HEK293 (cell line): ENCODE measurements at regions not wholly inside any gene's neighbourhood (a gene's known extent, or its start where the extent isn't known, plus 50 kb on each side); places are given as distances from the start of the nearest gene placed in this dataset.

Source experiments
- CTCF ChIA-PET: fragments of 350-600 bp; formaldehyde crosslinking; extraction: SDS; loops from one replicate; lab custom pipeline; 2021; ENCODE audit warnings: antibody characterized with exemption; lab: Yijun Ruan, JAX
- POLR2A ChIA-PET: fragments of 300-600 bp; formaldehyde crosslinking; extraction: SDS; loops from one replicate; lab custom pipeline; 2020; ENCODE audit warnings: antibody characterized with exemption, inconsistent platforms; lab: Yijun Ruan, JAX
- H3K27ac ChIP-seq: fragments of 200-500 bp; sonication (Bioruptor generic); 2 replicates; pipeline ENCODE4 v1.5.1; 2014; ENCODE audit warnings: low read depth, low read length, control low read depth, inconsistent platforms; ENCODE audit errors: extremely low read depth
- H3K36me3 ChIP-seq, 2 experiments: fragments of 200-500 bp in 1 of 2; sonication (Bioruptor generic) in 1 of 2; 1 replicate in 1 of 2; 2 replicates in 1 of 2; pipeline ENCODE4 v1.5.1; 2014 to 2017; ENCODE audit warnings: inconsistent platforms in 2 of 2, low read length in 2 of 2; ENCODE audit not compliant: control insufficient read depth in 2 of 2, insufficient read depth in 1 of 2
- H3K4me1 ChIP-seq: fragments of 200-500 bp; sonication (Bioruptor generic); 2 replicates; pipeline ENCODE4 v1.5.1; 2014; ENCODE audit warnings: mild to moderate bottlenecking, low read length, inconsistent platforms; ENCODE audit not compliant: control insufficient read depth, insufficient read depth
- H3K4me3 ChIP-seq: 2 replicates; pipeline ENCODE4 v1.5.1; 2011; ENCODE audit warnings: low read depth, mild to moderate bottlenecking, control low read depth, low read length, moderate library complexity
- H3K9me3 ChIP-seq: fragments of 200-500 bp; sonication (Bioruptor generic); 2 replicates; pipeline ENCODE4 v1.5.1; 2014; ENCODE audit warnings: low read depth, low read length, inconsistent platforms; ENCODE audit not compliant: control insufficient read depth, insufficient read depth
- EGR2 ChIP-seq: fragments of 450-650 bp; formaldehyde crosslinking; IDR thresholded peaks from 2 replicates; pipeline ENCODE4 v1.5.1; 2016; ENCODE audit warnings: low read depth, missing biosample characterization, missing genetic modification characterization
- PATZ1 ChIP-seq: fragments of 450-650 bp; formaldehyde crosslinking; IDR thresholded peaks from 2 replicates; pipeline ENCODE4 v1.5.1; 2016; ENCODE audit warnings: missing biosample characterization, missing genetic modification characterization
- PBX3 ChIP-seq: sonication (generic); formaldehyde crosslinking; IDR thresholded peaks from 2 replicates; pipeline ENCODE4 v1.8.1; 2022; ENCODE audit warnings: mild to moderate bottlenecking, moderate library complexity, missing genetic modification reagents
- TCF7L2 ChIP-seq: IDR thresholded peaks from 2 replicates; pipeline ENCODE4 v1.6.1; 2011; ENCODE audit warnings: low read depth, mild to moderate bottlenecking, inconsistent platforms, low read length, moderate library complexity, borderline replicate concordance
- ZNF19 ChIP-seq: fragments of 450-650 bp; formaldehyde crosslinking; IDR thresholded peaks from 2 replicates; pipeline ENCODE4; 2016; ENCODE audit warnings: missing biosample characterization, missing genetic modification characterization, low read depth
- ZNF23 ChIP-seq: fragments of 450-650 bp; formaldehyde crosslinking; IDR thresholded peaks from 2 replicates; pipeline ENCODE4 v1.5.1; 2016; ENCODE audit warnings: missing biosample characterization, missing genetic modification characterization, borderline replicate concordance
- ZNF26 ChIP-seq: fragments of 450-650 bp; formaldehyde crosslinking; IDR thresholded peaks from 2 replicates; pipeline ENCODE4 v1.5.1; 2016; ENCODE audit warnings: missing biosample characterization, missing genetic modification characterization
- ZNF274 ChIP-seq, 2 experiments: fragments of 200-500 bp in 1 of 2; fragments of 450-650 bp in 1 of 2; sonication (Bioruptor generic) in 1 of 2; formaldehyde crosslinking in 1 of 2; IDR thresholded peaks; 2 replicates each; pipeline versions ENCODE4 v1.5.1 to v1.6.1; 2014 to 2016; ENCODE audit warnings: borderline replicate concordance in 1 of 2, inconsistent platforms in 1 of 2, low read length in 1 of 2, missing biosample characterization in 1 of 2, missing genetic modification characterization in 1 of 2
- ZNF311 ChIP-seq: fragments of 450-650 bp; formaldehyde crosslinking; IDR thresholded peaks from 2 replicates; pipeline ENCODE4 v1.5.1; 2017; ENCODE audit warnings: missing biosample characterization, missing genetic modification characterization, borderline replicate concordance
- ZNF350 ChIP-seq: fragments of 450-650 bp; formaldehyde crosslinking; IDR thresholded peaks from 2 replicates; pipeline ENCODE4 v1.5.0; 2017; ENCODE audit warnings: missing biosample characterization, mild to moderate bottlenecking, missing genetic modification characterization
- ZNF362 ChIP-seq: fragments of 450-650 bp; formaldehyde crosslinking; IDR thresholded peaks from 2 replicates; pipeline ENCODE4 v1.5.1; 2016; ENCODE audit warnings: missing biosample characterization, missing genetic modification characterization
- ZNF366 ChIP-seq: fragments of 450-650 bp; formaldehyde crosslinking; conservative IDR thresholded peaks from 2 replicates; pipeline ENCODE4 v1.5.1; 2016; ENCODE audit warnings: missing biosample characterization, missing genetic modification characterization
- ZNF404 ChIP-seq: fragments of 450-650 bp; formaldehyde crosslinking; IDR thresholded peaks from 2 replicates; pipeline ENCODE4 v1.5.1; 2017; ENCODE audit warnings: missing biosample characterization, missing genetic modification characterization
- ZNF416 ChIP-seq: fragments of 450-650 bp; formaldehyde crosslinking; IDR thresholded peaks from 2 replicates; pipeline ENCODE4 v1.5.1; 2016; ENCODE audit warnings: missing biosample characterization, missing genetic modification characterization
- ZNF433 ChIP-seq: fragments of 450-650 bp; formaldehyde crosslinking; IDR thresholded peaks from 2 replicates; pipeline ENCODE4 v1.5.1; 2016; ENCODE audit warnings: missing biosample characterization, missing genetic modification characterization, low read depth
- ZNF530 ChIP-seq: fragments of 450-650 bp; formaldehyde crosslinking; IDR thresholded peaks from 2 replicates; pipeline ENCODE4 v1.5.1; 2016; ENCODE audit warnings: low read depth, missing biosample characterization, missing genetic modification characterization
- ZNF548 ChIP-seq: fragments of 450-650 bp; formaldehyde crosslinking; IDR thresholded peaks from 2 replicates; pipeline ENCODE4 v1.5.1; 2016; ENCODE audit warnings: missing biosample characterization, missing genetic modification characterization
- ZNF785 ChIP-seq: fragments of 450-650 bp; formaldehyde crosslinking; IDR thresholded peaks from 2 replicates; pipeline ENCODE4 v1.5.1; 2016; ENCODE audit warnings: missing biosample characterization, missing genetic modification characterization
- ZNF843 ChIP-seq: fragments of 450-650 bp; formaldehyde crosslinking; IDR thresholded peaks from 2 replicates; pipeline ENCODE4 v1.5.1; 2016; ENCODE audit warnings: missing biosample characterization, missing genetic modification characterization

- no peak for TF ChIP-seq PATZ1 (tag by site-specific recombination)
- TF ChIP-seq, all 188 proteins: peak for 0
Observed at GRCh38 chr9:99365233-99365980, 143.3 kb downstream of the SEC61B start (continued).

GRCh38 chr9:99366183-99366582, 144.1 kb downstream of the SEC61B start:
- Histone ChIP-seq H3K4me3 (no peak overlapping the region), H3K9me3 (no peaks in the 10 kb centered on the region), H3K4me1 (no peaks in the 10 kb centered on the region), H3K36me3 (no peaks in the 10 kb centered on the region), H3K27ac (no peak overlapping the region)
- ChIA-PET CTCF (no interaction called here), POLR2A (no interaction called here)
- TF ChIP-seq ZNF26 (tag by site-specific recombination): no peak
- no peak for TF ChIP-seq EGR2 (tag by site-specific recombination)
- TF ChIP-seq ZNF362 (tag by site-specific recombination): no peak
- no peak for TF ChIP-seq ZNF530 (tag by site-specific recombination)
- no peak for TF ChIP-seq ZNF843 (tag by site-specific recombination)
- TF ChIP-seq ZNF548 (tag by site-specific recombination): no peak
- TF ChIP-seq ZNF19 (tag by site-specific recombination): no peak
- TF ChIP-seq ZNF416: no peak
- no peak for TF ChIP-seq ZNF23 (tag by site-specific recombination)
- no peak for TF ChIP-seq ZNF311 (tag by site-specific recombination)
- TF ChIP-seq ZNF350 (tag by site-specific recombination): no peak
- no peak for TF ChIP-seq ZNF404
- TF ChIP-seq ZNF366 (tag by site-specific recombination): no peak

GRCh38 chr9:99366621-99367020, 144.5 kb downstream of the SEC61B start:
- H3K36me3 ChIP-seq: no peaks in the 10 kb centered on the region
- H3K4me1 ChIP-seq: no peaks in the 10 kb centered on the region
- no peak for TF ChIP-seq ZNF433
- TF ChIP-seq PBX3 (CRISPR knock-in tag): no peak
- TF ChIP-seq ZNF785 (tag by site-specific recombination): no peak
- no peak for TF ChIP-seq ZNF274 (IDR thresholded peaks at IDR 0.05; ENCODE audit: low read length)
- TF ChIP-seq ZNF274 (tag by site-specific recombination; IDR thresholded peaks at IDR 0.05; ENCODE audit: borderline replicate concordance): no peak
- TF ChIP-seq TCF7L2: no peak
- TF ChIP-seq, all 188 proteins: peak for 0
- Histone ChIP-seq H3K4me3 (no peak overlapping the region), H3K9me3 (no peaks in the 10 kb centered on the region), H3K27ac (no peak overlapping the region)
- ChIA-PET POLR2A (no interaction called here), CTCF (no interaction called here)
